ENCODE measurements at regions not wholly inside any gene's neighbourhood (a gene's known extent, or its start where the extent isn't known, plus 50 kb on each side); places are given as distances from the start of the nearest gene placed in this dataset.

DNA sequence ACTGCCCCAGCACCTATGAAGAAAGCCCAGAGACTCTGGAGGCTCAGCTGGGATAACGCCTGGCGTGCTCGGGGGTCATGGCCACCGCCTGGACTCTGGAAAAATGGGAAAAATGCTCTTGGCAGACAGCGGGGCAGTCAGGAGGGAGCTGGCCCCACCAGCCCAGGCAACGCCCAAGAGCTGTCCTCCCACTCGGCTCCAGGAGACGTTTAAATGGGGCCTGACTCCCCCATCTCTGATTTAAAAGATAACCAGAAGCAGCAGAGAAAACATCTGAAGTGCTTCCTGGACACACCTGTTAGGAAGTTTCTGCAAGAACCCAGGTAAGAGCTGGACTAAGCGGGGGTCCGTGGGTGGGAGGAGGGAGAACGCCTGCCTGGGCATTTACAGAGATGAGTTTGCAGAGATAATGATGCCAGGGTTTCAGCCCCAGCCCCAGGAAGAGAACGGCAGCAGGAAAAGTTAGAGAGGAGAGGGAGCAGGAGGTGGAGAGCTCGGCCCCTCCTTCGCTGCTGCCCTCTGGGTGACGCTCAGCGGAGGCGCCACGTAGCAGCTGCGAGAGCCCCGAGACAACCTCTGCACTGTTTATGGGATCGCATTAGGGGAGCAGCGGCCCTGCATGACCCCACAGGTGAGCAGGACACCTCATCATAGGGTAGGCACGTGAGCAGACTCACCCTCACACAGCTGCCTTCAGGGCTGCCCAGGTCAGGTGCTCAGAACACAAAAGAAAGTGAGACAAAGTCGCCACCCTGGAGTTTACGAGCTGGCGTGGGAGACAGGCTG is 83.5 kb upstream of the INSIG1 start:
- Histone ChIP-seq H3K9me3 (ENCODE audit: control insufficient read depth in 1 of 2, insufficient read depth in 1 of 2, low read depth in 1 of 2, low read length in 2 of 2) (no peaks in the 10 kb centered on the region), H3K79me2 (ENCODE audit: insufficient read depth, low read length) (no peaks in the 10 kb centered on the region), H3K4me2 (ENCODE audit: low read length) (no peak overlapping the region), H3K4me3 (replicated peaks in 1 of 2; ENCODE audit: low read depth in 1 of 2, low read length in 2 of 2) (no peak overlapping the region), H3K4me1 (ENCODE audit: control insufficient read depth in 1 of 2, insufficient read depth in 2 of 2, low read length in 2 of 2) (peaks cover 16 to 26% of the 10 kb centered on the region in 2 experiments), H3K36me3 (ENCODE audit: control insufficient read depth in 1 of 2, insufficient read depth in 2 of 2, low read length in 2 of 2) (no peaks in the 10 kb centered on the region), H3K9ac (ENCODE audit: low read length) (no peak overlapping the region), H3K9me2 (ENCODE audit: insufficient read depth) (no peaks in the 10 kb centered on the region), H3K27ac (ENCODE audit: low read depth, low read length) (no peak overlapping the region), H2AFZ (ENCODE audit: low read depth, low read length, poor library complexity, severe bottlenecking) (no peak overlapping the region), H4K20me1 (ENCODE audit: insufficient read depth) (no peaks in the 10 kb centered on the region), H3K27me3 (ENCODE audit: insufficient read depth, low read length) (peaks cover 5% of the 10 kb centered on the region; the same call in 1 of the 2 replicates)
- ATAC-seq: no peak
- intact Hi-C loops (cut with micrococcal nuclease): no loop called here
- no peak for TF ChIP-seq FOSL1 (IDR thresholded peaks at IDR 0.05; ENCODE audit: low read depth)
- TF ChIP-seq TCF7L2 (IDR thresholded peaks at IDR 0.05; ENCODE audit: borderline replicate concordance, extremely low read depth, insufficient read depth, insufficient read length): no peak
- no peak for TF ChIP-seq CEBPB (IDR thresholded peaks at IDR 0.05; ENCODE audit: low read depth)
- no peak for TF ChIP-seq POLR2A (IDR thresholded peaks at IDR 0.05; ENCODE audit: borderline replicate concordance, extremely low read depth, insufficient read depth, insufficient read length)
- TF ChIP-seq CTCF (IDR thresholded peaks at IDR 0.05 in 2 of 3, conservative IDR thresholded peaks at IDR 0.05 in 1 of 3; ENCODE audit: borderline replicate concordance in 1 of 3, insufficient read depth in 1 of 3, low read depth in 2 of 3, low read length in 2 of 3): no peak
- TF ChIP-seq MAX (IDR thresholded peaks at IDR 0.05): no peak
- no peak for TF ChIP-seq SRF (IDR thresholded peaks at IDR 0.05; ENCODE audit: low read depth)
- ChIA-PET RAD21 (ENCODE audit: low non-redundant PET in 1 of 2, low total read pairs in 2 of 2, uncharacterized antibody in 2 of 2, unreplicated experiment in 2 of 2) (no interaction called here), CTCF (no interaction called here), POLR2A (no interaction called here)
- no TSS peak for BruUV-seq (replicated peaks)
- no peak for DNase-seq (ENCODE audit: low read depth, low spot score)
